ENCODE measurements at regions not wholly inside any gene's neighbourhood (a gene's known extent, or its start where the extent isn't known, plus 50 kb on each side); places are given as distances from the start of the nearest gene placed in this dataset.

- H3K4me3 ChIP-seq = no peak overlapping the region
- no peaks in the 10 kb centered on the region for H3K9me3 ChIP-seq
- H3K27me3 ChIP-seq (ENCODE audit: insufficient read depth in 3 of 3, low read length in 2 of 3) = no peaks in the 10 kb centered on the region
- no peaks in the 10 kb centered on the region for H3K4me1 ChIP-seq
- 62 to 77% (median 69%) methylated on average over 1 of the region's 1 CpG for WGBS, 3 donors
- DNase-seq (no peak), ATAC-seq (no peak)
- TF ChIP-seq CTCF (IDR thresholded peaks at IDR 0.05) = no peak
- intact Hi-C loops (cut with DNase I) = no loop called here
- no peak overlapping the region for H3K27ac ChIP-seq
- H3K36me3 ChIP-seq (ENCODE audit: insufficient read depth in 1 of 2, low read depth in 1 of 2) = no peaks in the 10 kb centered on the region
These were observed 405.9 kb upstream of the MAD2L1 start for GRCh38 chr4:120472447-120473131.

- TF ChIP-seq CTCF (IDR thresholded peaks at IDR 0.05) = no peak
- no peaks in the 10 kb centered on the region for H3K27me3 ChIP-seq (ENCODE audit: insufficient read depth in 3 of 3, low read length in 2 of 3)
- intact Hi-C loops (cut with DNase I) = no loop called here
- H3K9me3 ChIP-seq = peaks cover 11% of the 10 kb centered on the region
- no peak overlapping the region for H3K27ac ChIP-seq
- ATAC-seq (no peak), DNase-seq (no peak)
- no peaks in the 10 kb centered on the region for H3K4me1 ChIP-seq
- no peaks in the 10 kb centered on the region for H3K36me3 ChIP-seq (ENCODE audit: insufficient read depth in 1 of 2, low read depth in 1 of 2)
- no peak overlapping the region for H3K4me3 ChIP-seq
- WGBS, 3 donors = 6 to 16% (median 16%) methylated on average over 3 of the region's 3 CpGs
These were observed 399.8 kb upstream of the MAD2L1 start for GRCh38 chr4:120466429-120466828.

- H3K36me3 ChIP-seq (ENCODE audit: insufficient read depth in 1 of 2, low read depth in 1 of 2) = no peaks in the 10 kb centered on the region
- no peaks in the 10 kb centered on the region for H3K9me3 ChIP-seq
- no peaks in the 10 kb centered on the region for H3K4me1 ChIP-seq
- DNase-seq (no peak), ATAC-seq (no peak)
- no peaks in the 10 kb centered on the region for H3K27me3 ChIP-seq (ENCODE audit: insufficient read depth in 3 of 3, low read length in 2 of 3)
- intact Hi-C loops (cut with DNase I) = no loop called here
- H3K27ac ChIP-seq = no peak overlapping the region
- no peak for TF ChIP-seq CTCF (IDR thresholded peaks at IDR 0.05)
- H3K4me3 ChIP-seq = no peak overlapping the region
These were observed 388.1 kb upstream of the MAD2L1 start for GRCh38 chr4:120454788-120455187.

GRCh38 chr4:120452536-120452935, 385.9 kb upstream of the MAD2L1 start:
- no peak overlapping the region for H3K27ac ChIP-seq
- H3K27me3 ChIP-seq (ENCODE audit: insufficient read depth in 3 of 3, low read length in 2 of 3) = no peaks in the 10 kb centered on the region
- DNase-seq = no peak
- no peaks in the 10 kb centered on the region for H3K36me3 ChIP-seq (ENCODE audit: insufficient read depth in 1 of 2, low read depth in 1 of 2)
- no peaks in the 10 kb centered on the region for H3K4me1 ChIP-seq
- intact Hi-C loops (cut with DNase I) = no loop called here
- no peaks in the 10 kb centered on the region for H3K9me3 ChIP-seq
- WGBS, 3 donors = 76 to 81% (median 76%) methylated on average over 1 of the region's 1 CpG
- no peak overlapping the region for H3K4me3 ChIP-seq
- TF ChIP-seq CTCF (IDR thresholded peaks at IDR 0.05) = no peak
- ATAC-seq = no peak

- Histone ChIP-seq H3K9me3 (no peaks in the 10 kb centered on the region), H3K4me3 (no peak overlapping the region), H3K36me3 (ENCODE audit: insufficient read depth in 1 of 2, low read depth in 1 of 2) (no peaks in the 10 kb centered on the region), H3K27ac (no peak overlapping the region), H3K4me1 (no peaks in the 10 kb centered on the region), H3K27me3 (ENCODE audit: insufficient read depth in 3 of 3, low read length in 2 of 3) (no peaks in the 10 kb centered on the region)
- no peak for TF ChIP-seq CTCF (IDR thresholded peaks at IDR 0.05)
- no peak for DNase-seq
- intact Hi-C loops (cut with DNase I) = no loop called here
- no peak for ATAC-seq
These were observed 385.4 kb upstream of the MAD2L1 start for GRCh38 chr4:120452001-120452400.
